Liver (tissue), 8 donors: ENCODE measurements at regions not wholly inside any gene's neighbourhood (a gene's known extent, or its start where the extent isn't known, plus 50 kb on each side); places are given as distances from the start of the nearest gene placed in this dataset.

Experiments used
- DNase-seq: peaks from one replicate; pipeline ENCODE4 v3.0.0-alpha.2; 2017; ENCODE audit warnings: low spot score
- H3K27ac ChIP-seq, 2 donors: one replicate each; pipeline ENCODE4 v1.7.0; 2013; ENCODE audit warnings: inconsistent platforms in 2 of 2, low read length in 2 of 2, control low read depth in 1 of 2, low read depth in 1 of 2, mild to moderate bottlenecking in 1 of 2
- H3K27me3 ChIP-seq, 4 donors: one replicate each; pipeline versions ENCODE4 v1.6.1 to v1.7.0; 2013; ENCODE audit warnings: low read length in 3 of 4, inconsistent platforms in 1 of 4, mild to moderate bottlenecking in 1 of 4, moderate library complexity in 1 of 4; ENCODE audit not compliant: control insufficient read depth in 4 of 4, insufficient read depth in 4 of 4
- H3K36me3 ChIP-seq, 4 donors: one replicate each; pipeline versions ENCODE4 v1.6.1 to v1.7.0; 2013; ENCODE audit warnings: low read length in 3 of 4, mild to moderate bottlenecking in 3 of 4, low read depth in 1 of 4, moderate library complexity in 1 of 4; ENCODE audit not compliant: control insufficient read depth in 4 of 4, insufficient read depth in 3 of 4
- H3K4me1 ChIP-seq, 4 donors: one replicate each; pipeline versions ENCODE4 v1.6.1 to v1.7.0; 2013; ENCODE audit warnings: low read length in 3 of 4, mild to moderate bottlenecking in 3 of 4, moderate library complexity in 1 of 4; ENCODE audit not compliant: control insufficient read depth in 4 of 4, insufficient read depth in 4 of 4
- H3K4me3 ChIP-seq, 3 donors: one replicate each; pipeline versions ENCODE4 v1.6.1 to v1.7.0; 2013; ENCODE audit warnings: low read length in 3 of 3, control low read depth in 1 of 3, low read depth in 1 of 3, mild to moderate bottlenecking in 1 of 3
- H3K9ac ChIP-seq, 2 donors: one replicate each; pipeline ENCODE4 v1.7.0; 2013; ENCODE audit warnings: low read length in 2 of 2, mild to moderate bottlenecking in 2 of 2, moderate library complexity in 2 of 2, control low read depth in 1 of 2, low read depth in 1 of 2
- H3K9me3 ChIP-seq, 4 donors: one replicate each; pipeline versions ENCODE4 v1.6.1 to v1.7.0; 2013; ENCODE audit warnings: low read length in 3 of 4; ENCODE audit not compliant: control insufficient read depth in 4 of 4
- EGR1 ChIP-seq, 2 donors: IDR thresholded peaks; 2 replicates each; pipeline ENCODE4 v1.6.1; 2016 to 2018; ENCODE audit warnings: antibody characterized with exemption in 2 of 2, low read depth in 2 of 2
- FOXA1 ChIP-seq: IDR thresholded peaks from 2 replicates; pipeline ENCODE4 v1.6.1; 2016; ENCODE audit warnings: antibody characterized with exemption
- FOXA2 ChIP-seq: IDR thresholded peaks from 2 replicates; pipeline ENCODE4 v1.6.1; 2016; ENCODE audit warnings: antibody characterized with exemption
- GABPA ChIP-seq, 2 donors: IDR thresholded peaks in 1 of 2; conservative IDR thresholded peaks in 1 of 2; 2 replicates each; pipeline ENCODE4 v1.6.1; 2016; ENCODE audit warnings: antibody characterized with exemption in 2 of 2, mild to moderate bottlenecking in 1 of 2, moderate library complexity in 1 of 2
- HNF4A ChIP-seq, 2 donors: conservative IDR thresholded peaks; 2 replicates each; pipeline ENCODE4 v1.6.1; 2016; ENCODE audit warnings: antibody characterized with exemption in 2 of 2, mild to moderate bottlenecking in 2 of 2
- HNF4G ChIP-seq: IDR thresholded peaks from 2 replicates; pipeline ENCODE4 v1.6.1; 2016; ENCODE audit warnings: antibody characterized with exemption
- JUND ChIP-seq, 2 donors: IDR thresholded peaks; 2 replicates each; pipeline ENCODE4 v1.6.1; 2016; ENCODE audit warnings: antibody characterized with exemption in 2 of 2
- NR2F2 ChIP-seq: IDR thresholded peaks from 2 replicates; pipeline ENCODE4 v1.6.1; 2016; ENCODE audit warnings: antibody characterized with exemption
- RAD21 ChIP-seq, 2 donors: IDR thresholded peaks; 2 replicates each; pipeline ENCODE4 v1.6.1; 2016; ENCODE audit warnings: antibody characterized with exemption in 2 of 2, mild to moderate bottlenecking in 2 of 2
- RXRA ChIP-seq, 2 donors: IDR thresholded peaks; 2 replicates each; pipeline ENCODE4 v1.6.1; 2017 to 2018; ENCODE audit warnings: antibody characterized with exemption in 2 of 2, mild to moderate bottlenecking in 1 of 2
- SP1 ChIP-seq: IDR thresholded peaks from 2 replicates; pipeline ENCODE4 v1.6.1; 2018; ENCODE audit warnings: antibody characterized with exemption, mild to moderate bottlenecking
- TAF1 ChIP-seq: conservative IDR thresholded peaks from 2 replicates; pipeline ENCODE4 v1.6.1; 2016; ENCODE audit warnings: antibody characterized with exemption, mild to moderate bottlenecking
- YY1 ChIP-seq: IDR thresholded peaks from 2 replicates; pipeline ENCODE4 v1.6.1; 2016; ENCODE audit warnings: antibody characterized with exemption, mild to moderate bottlenecking
- WGBS: extraction: QIAGEN DNeasy Blood & Tissue Kit; methylation state at CpG from one replicate; pipeline ENCODE4 v1.1.7; 2013; 5-methylcytosine and 5-hydroxymethylcytosine counted together
- TF ChIP-seq, protein P1 (sequence below): IDR thresholded peaks from 2 replicates; pipeline ENCODE4 v1.6.1; 2016; ENCODE audit warnings: antibody characterized with exemption
- TF ChIP-seq, protein P2 (sequence below): IDR thresholded peaks from 2 replicates; pipeline ENCODE4 v1.6.1; 2016; ENCODE audit warnings: antibody characterized with exemption
- TF ChIP-seq, protein P3 (sequence below): fragments of 150-350 bp; IDR thresholded peaks from 2 replicates; pipeline ENCODE4 v1.5.1; 2017; ENCODE audit warnings: improper control_type of control experiment, low read depth, low read length; ENCODE audit not compliant: missing input control
- TF ChIP-seq, protein P4 (sequence below): IDR thresholded peaks from 2 replicates; pipeline ENCODE4 v1.6.1; 2016; ENCODE audit warnings: antibody characterized with exemption
- donor health status: healthy.
- donor health status: healthy.
- donor health status: healthy.
- donor health status: healthy.
- donor health status: healthy.

DNA sequence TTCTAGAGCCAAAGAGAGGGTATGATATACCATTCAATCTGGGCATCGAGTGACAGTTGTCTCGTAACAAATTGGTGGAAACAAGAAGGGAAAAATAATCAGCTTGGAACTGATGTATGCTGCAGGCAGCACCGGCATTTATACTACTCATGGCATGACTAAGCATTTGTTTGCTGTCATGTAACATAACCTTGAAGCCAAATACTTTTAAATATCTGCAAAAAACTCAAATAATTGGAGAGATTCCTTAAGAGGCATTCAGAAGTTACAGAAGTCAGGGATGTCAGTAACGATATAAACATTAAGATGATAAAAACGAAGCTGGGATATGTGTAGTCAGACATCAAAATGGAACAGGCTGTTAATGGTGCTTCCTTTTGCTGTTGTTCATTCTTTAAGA, 157.3 kb upstream of the MMADHC start:
- Histone ChIP-seq H3K4me3 (no peak overlapping the region), H3K9me3 (no peaks in the 10 kb centered on the region), H3K9ac (no peak overlapping the region), H3K27me3 (no peaks in the 10 kb centered on the region), H3K36me3 (no peaks in the 10 kb centered on the region), H3K4me1 (peaks cover 0 to 8% (median 3%) of the 10 kb centered on the region in 4 donors), H3K27ac (no peak overlapping the region)
- 70% methylated on average over 5 of the region's 5 CpGs for WGBS
- DNase-seq, result no peak
- no peak for TF ChIP-seq HNF4G
- TF ChIP-seq EGR1 (IDR thresholded peaks at IDR 0.05; ENCODE audit: low read depth in 2 of 2), result no peak
- TF ChIP-seq RXRA (IDR thresholded peaks at IDR 0.05), result no peak
- TF ChIP-seq, protein P1, sequence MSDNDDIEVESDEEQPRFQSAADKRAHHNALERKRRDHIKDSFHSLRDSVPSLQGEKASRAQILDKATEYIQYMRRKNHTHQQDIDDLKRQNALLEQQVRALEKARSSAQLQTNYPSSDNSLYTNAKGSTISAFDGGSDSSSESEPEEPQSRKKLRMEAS, result no peak
- no peak for TF ChIP-seq JUND (IDR thresholded peaks at IDR 0.05)
- TF ChIP-seq FOXA1, result no peak
- no peak for TF ChIP-seq FOXA2
- TF ChIP-seq SP1, result no peak
- TF ChIP-seq, protein P2, sequence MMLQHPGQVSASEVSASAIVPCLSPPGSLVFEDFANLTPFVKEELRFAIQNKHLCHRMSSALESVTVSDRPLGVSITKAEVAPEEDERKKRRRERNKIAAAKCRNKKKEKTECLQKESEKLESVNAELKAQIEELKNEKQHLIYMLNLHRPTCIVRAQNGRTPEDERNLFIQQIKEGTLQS, result no peak
- TF ChIP-seq, protein P3, sequence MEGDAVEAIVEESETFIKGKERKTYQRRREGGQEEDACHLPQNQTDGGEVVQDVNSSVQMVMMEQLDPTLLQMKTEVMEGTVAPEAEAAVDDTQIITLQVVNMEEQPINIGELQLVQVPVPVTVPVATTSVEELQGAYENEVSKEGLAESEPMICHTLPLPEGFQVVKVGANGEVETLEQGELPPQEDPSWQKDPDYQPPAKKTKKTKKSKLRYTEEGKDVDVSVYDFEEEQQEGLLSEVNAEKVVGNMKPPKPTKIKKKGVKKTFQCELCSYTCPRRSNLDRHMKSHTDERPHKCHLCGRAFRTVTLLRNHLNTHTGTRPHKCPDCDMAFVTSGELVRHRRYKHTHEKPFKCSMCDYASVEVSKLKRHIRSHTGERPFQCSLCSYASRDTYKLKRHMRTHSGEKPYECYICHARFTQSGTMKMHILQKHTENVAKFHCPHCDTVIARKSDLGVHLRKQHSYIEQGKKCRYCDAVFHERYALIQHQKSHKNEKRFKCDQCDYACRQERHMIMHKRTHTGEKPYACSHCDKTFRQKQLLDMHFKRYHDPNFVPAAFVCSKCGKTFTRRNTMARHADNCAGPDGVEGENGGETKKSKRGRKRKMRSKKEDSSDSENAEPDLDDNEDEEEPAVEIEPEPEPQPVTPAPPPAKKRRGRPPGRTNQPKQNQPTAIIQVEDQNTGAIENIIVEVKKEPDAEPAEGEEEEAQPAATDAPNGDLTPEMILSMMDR, result no peak
- TF ChIP-seq YY1, result no peak
- no peak for TF ChIP-seq GABPA (IDR thresholded peaks at IDR 0.05 in 1 of 2, conservative IDR thresholded peaks at IDR 0.05 in 1 of 2)
- no peak for TF ChIP-seq TAF1
- no peak for TF ChIP-seq RAD21 (IDR thresholded peaks at IDR 0.05)
- TF ChIP-seq, protein P4, sequence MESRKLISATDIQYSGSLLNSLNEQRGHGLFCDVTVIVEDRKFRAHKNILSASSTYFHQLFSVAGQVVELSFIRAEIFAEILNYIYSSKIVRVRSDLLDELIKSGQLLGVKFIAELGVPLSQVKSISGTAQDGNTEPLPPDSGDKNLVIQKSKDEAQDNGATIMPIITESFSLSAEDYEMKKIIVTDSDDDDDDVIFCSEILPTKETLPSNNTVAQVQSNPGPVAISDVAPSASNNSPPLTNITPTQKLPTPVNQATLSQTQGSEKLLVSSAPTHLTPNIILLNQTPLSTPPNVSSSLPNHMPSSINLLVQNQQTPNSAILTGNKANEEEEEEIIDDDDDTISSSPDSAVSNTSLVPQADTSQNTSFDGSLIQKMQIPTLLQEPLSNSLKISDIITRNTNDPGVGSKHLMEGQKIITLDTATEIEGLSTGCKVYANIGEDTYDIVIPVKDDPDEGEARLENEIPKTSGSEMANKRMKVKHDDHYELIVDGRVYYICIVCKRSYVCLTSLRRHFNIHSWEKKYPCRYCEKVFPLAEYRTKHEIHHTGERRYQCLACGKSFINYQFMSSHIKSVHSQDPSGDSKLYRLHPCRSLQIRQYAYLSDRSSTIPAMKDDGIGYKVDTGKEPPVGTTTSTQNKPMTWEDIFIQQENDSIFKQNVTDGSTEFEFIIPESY, result no peak
- no peak for TF ChIP-seq NR2F2

DNA sequence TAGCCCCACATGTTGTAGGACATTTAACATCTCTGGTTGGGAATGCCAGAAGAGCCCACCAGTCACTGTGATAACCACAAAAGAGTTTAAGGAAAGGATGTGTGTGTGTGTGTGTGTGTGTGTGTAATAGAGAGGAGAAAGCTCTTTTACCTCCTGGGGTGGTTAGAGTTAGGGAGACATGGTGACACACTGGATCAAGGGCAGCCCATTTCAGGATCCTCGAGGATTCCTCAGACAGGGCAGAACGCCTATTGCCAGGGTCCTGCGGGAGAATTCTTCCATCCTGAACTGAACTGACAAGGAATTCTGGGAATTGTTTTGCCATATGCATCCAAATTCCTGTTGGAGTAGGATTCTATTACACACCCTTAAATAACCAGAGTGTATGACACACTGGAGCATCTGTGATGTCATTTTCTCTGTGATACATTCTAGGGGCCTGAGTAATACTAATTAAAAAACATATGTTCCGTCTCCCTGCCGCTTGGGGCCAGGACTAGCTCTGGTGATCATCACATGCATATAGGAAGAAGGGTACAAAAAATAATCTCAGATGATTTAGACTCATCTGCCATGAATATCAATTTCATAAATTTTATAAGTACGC, 156.4 kb upstream of the MMADHC start:
- Histone ChIP-seq H3K27me3 (no peaks in the 10 kb centered on the region), H3K9me3 (no peaks in the 10 kb centered on the region), H3K4me3 (no peak overlapping the region), H3K27ac (no peak overlapping the region), H3K4me1 (peaks cover 0 to 8% (median 3%) of the 10 kb centered on the region in 4 donors), H3K9ac (no peak overlapping the region), H3K36me3 (no peaks in the 10 kb centered on the region)
- no peak for DNase-seq
- 92% methylated on average over 6 of the region's 6 CpGs for WGBS
- TF ChIP-seq, protein P4, result no peak
- no peak for TF ChIP-seq YY1
- TF ChIP-seq SP1, result no peak
- TF ChIP-seq, protein P1, result no peak
- no peak for TF ChIP-seq JUND (IDR thresholded peaks at IDR 0.05)
- TF ChIP-seq RXRA (IDR thresholded peaks at IDR 0.05), result no peak
- no peak for TF ChIP-seq HNF4G
- TF ChIP-seq RAD21 (IDR thresholded peaks at IDR 0.05), result no peak
- TF ChIP-seq EGR1 (IDR thresholded peaks at IDR 0.05; ENCODE audit: low read depth in 2 of 2), result no peak
- no peak for TF ChIP-seq GABPA (IDR thresholded peaks at IDR 0.05 in 1 of 2, conservative IDR thresholded peaks at IDR 0.05 in 1 of 2)
- TF ChIP-seq FOXA1, result no peak
- no peak for TF ChIP-seq TAF1
- no peak for TF ChIP-seq HNF4A (conservative IDR thresholded peaks at IDR 0.05)
